Stimulated activated CD4-positive, alpha-beta T cell treated with anti-CD3 and anti-CD28 coated beads, TNF-alpha, amount 100 ng/mL, for 4 hours (primary cell): ENCODE measurements at regions not wholly inside any gene's neighbourhood (a gene's known extent, or its start where the extent isn't known, plus 50 kb on each side); places are given as distances from the start of the nearest gene placed in this dataset.
"Not testable (repeated sequence)": the region's sequence is repeated elsewhere in the genome, so short reads cannot be mapped to it uniquely, and the experiment has no call there.

ENCODE experiments used
- DNase-seq, 3 experiments: peaks; one replicate each; pipeline ENCODE4 v3.0.0-alpha.2; 2020; ENCODE audit warnings: low read depth in 3 of 3

- no peak for DNase-seq
Observed at GRCh38 chr9:29514862-29515261, 1941.6 kb upstream of the C9orf72 start.

GRCh38 chr9:29548436-29548835 lies 1975.2 kb upstream of the C9orf72 start:
- DNase-seq: no peak

GRCh38 chr9:29555502-29555901 lies 1982.2 kb upstream of the C9orf72 start:
- DNase-seq: no peak

GRCh38 chr9:29556317-29556716 lies 1983.0 kb upstream of the C9orf72 start:
- no peak for DNase-seq

- DNase-seq: no peak
Observed at GRCh38 chr9:29556746-29557145, 1983.5 kb upstream of the C9orf72 start.

- no peak for DNase-seq
Observed at GRCh38 chr9:29564564-29564963, 1991.3 kb upstream of the C9orf72 start.

- no peak for DNase-seq
Observed at GRCh38 chr9:29575219-29575618, 2001.9 kb upstream of the C9orf72 start.

- no peak for DNase-seq
Observed at GRCh38 chr9:29588361-29588760, 2015.1 kb upstream of the C9orf72 start.

GRCh38 chr9:29609282-29609681 lies 2036.0 kb upstream of the C9orf72 start:
- no peak for DNase-seq

- DNase-seq: no peak
Observed at GRCh38 chr9:29613773-29614172, 2040.5 kb upstream of the C9orf72 start.

GRCh38 chr9:29616844-29617243 lies 2043.6 kb upstream of the C9orf72 start:
- no peak for DNase-seq

- DNase-seq: no peak
Observed at GRCh38 chr9:29625292-29625731, 2052.0 kb upstream of the C9orf72 start.

- DNase-seq: no peak
Observed at GRCh38 chr9:29625931-29626330, 2052.7 kb upstream of the C9orf72 start.

- not testable (repeated sequence) for DNase-seq
Observed at GRCh38 chr9:29628856-29629255, 2055.6 kb upstream of the C9orf72 start.

GRCh38 chr9:29637471-29638237 lies 2064.4 kb upstream of the C9orf72 start:
- DNase-seq: no peak

GRCh38 chr9:29640507-29640906 lies 2067.2 kb upstream of the C9orf72 start:
- no peak for DNase-seq

- DNase-seq: no peak
Observed at GRCh38 chr9:29644514-29644913, 2071.2 kb upstream of the C9orf72 start.

GRCh38 chr9:29647451-29647850 lies 2074.2 kb upstream of the C9orf72 start:
- DNase-seq: no peak

- no peak for DNase-seq
Observed at GRCh38 chr9:29648132-29648531, 2074.9 kb upstream of the C9orf72 start.

- DNase-seq: no peak
Observed at GRCh38 chr9:29648601-29649000, 2075.3 kb upstream of the C9orf72 start.

GRCh38 chr9:29656641-29657406 lies 2083.5 kb upstream of the C9orf72 start:
- no peak for DNase-seq

- DNase-seq: no peak
Observed at GRCh38 chr9:29657821-29658220, 2084.5 kb upstream of the C9orf72 start.

GRCh38 chr9:29659014-29659413 lies 2085.7 kb upstream of the C9orf72 start:
- DNase-seq: no peak
